HG03342 (cell line): ENCODE measurements at regions not wholly inside any gene's neighbourhood (a gene's known extent, or its start where the extent isn't known, plus 50 kb on each side); places are given as distances from the start of the nearest gene placed in this dataset.
"Not testable (repeated sequence)": the region's sequence is repeated elsewhere in the genome, so short reads cannot be mapped to it uniquely, and the experiment has no call there.

ENCODE experiments used
- ATAC-seq: cut with Tn5 transposase; IDR thresholded peaks from one replicate; pipeline ENCODE4 v1.9.1; 2021; ENCODE audit warnings: mild to moderate bottlenecking, moderate library complexity; ENCODE audit not compliant: unreplicated experiment

DNA sequence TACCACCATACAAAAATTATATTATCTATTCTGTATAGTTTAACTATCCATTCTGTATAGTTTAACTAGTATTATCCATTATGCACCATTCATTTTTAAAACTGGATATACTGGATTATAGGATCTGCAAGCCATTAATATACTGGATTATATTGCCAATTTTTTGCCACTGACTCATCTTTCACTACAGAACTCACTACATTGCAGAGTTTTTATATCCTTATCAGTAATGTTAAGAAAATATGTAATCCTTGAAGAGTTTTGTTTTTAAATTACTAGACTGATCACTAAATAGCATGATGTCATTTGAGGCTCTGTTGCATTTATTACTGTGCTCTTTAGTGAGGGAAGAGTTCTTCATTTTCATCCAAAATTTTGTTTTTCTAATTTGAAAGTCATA, 109.8 kb upstream of the SNX2 start:
- no peak for ATAC-seq

- peak; percentile 56 for ATAC-seq
These were observed 106.3 kb upstream of the SNX2 start for GRCh38 chr5:122668552-122668951.

DNA sequence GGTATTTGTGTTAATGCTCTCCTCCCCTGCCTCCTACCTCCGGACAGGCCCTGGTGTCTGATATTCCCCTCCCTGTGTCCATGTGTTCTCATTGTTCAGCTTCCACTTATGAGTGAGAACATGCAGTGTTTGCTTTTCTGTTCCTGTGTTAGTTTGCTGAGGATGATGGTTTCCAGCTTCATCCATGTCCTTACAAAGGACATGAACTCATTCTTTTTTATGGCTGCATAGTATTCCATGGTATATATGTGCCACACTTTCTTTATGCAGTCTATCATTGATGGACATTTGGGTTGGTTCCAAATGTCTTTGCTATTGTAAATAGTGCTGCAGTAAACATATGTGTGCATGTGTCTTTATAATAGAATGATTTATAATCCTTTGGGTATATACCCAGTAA, 105.2 kb upstream of the SNX2 start:
- not testable (repeated sequence) for ATAC-seq

GRCh38 chr5:122673343-122673742, 101.5 kb upstream of the SNX2 start:
- ATAC-seq: no peak

DNA sequence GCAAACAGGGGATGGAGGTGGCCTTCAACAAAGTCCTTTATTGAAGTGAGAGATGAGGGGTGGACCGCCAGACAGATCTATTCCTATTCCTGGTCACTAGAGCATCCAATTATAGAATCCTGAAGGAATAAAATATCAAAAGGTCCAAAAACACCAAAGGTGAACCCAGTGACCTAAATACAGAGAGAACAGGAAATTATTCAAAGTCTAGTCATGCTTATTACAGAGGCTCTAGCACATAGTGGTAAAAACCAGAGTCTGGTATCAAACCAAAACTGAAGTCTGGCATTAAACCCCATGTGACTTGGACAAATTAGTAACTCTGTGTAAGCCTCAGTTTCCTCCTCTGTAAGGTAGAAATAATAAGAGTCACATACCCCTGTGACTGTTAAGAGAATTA, 100.5 kb upstream of the SNX2 start:
- ATAC-seq: no peak

DNA sequence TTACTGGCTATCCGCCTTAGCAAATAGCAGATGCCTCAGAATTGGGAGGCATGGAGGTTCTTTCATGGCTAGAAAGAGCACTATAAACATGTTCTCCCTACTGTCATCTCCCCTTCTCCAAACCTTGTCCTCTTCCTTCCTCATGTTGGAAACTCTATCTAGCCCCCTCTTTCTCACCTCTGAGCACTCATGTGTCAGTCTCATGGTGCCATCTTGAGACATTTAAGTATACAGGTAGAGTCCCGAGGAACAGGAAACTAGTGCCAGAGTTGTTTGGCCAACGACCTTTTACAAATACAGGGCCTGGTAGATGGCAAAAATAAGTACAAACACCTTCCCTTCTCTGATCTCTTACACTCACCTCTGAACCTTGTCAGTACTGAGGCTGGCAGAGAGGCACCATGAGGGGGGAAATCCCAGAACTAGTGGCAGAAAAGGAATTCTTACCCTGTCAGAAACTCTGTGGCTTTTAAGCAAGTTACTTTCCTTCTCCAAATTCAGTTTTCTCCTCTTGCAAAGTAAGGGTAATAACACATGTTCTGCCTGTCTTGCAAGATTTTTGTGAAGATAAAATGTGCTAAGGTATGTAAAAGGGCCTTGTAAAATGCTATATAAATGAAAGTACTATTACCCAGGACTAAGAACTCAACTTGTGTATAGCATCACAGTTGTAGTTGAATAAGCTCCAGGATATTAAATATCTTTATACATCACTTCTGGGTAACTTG, 94.1 kb upstream of the SNX2 start:
- no peak for ATAC-seq

DNA sequence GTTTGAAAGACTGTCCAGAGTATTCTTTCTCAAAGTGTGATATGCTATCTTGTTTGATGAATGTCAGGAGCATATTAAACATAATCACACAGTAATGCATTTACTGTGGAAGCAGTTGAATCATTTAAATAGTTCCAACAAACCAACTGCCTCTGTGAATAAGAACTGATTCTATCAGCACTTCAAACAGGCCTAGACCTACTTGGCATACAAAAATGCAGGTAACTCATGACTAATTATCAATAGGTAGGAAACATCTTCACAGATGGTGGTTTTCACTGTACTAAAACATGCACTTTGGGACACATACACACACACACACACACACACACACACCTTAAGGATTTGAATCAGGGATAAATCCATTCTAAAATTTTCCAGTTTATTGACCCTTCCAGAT, 91.2 kb upstream of the SNX2 start:
- ATAC-seq: no peak

- ATAC-seq: no peak
These were observed 84.6 kb upstream of the SNX2 start for GRCh38 chr5:122690266-122690665.

DNA sequence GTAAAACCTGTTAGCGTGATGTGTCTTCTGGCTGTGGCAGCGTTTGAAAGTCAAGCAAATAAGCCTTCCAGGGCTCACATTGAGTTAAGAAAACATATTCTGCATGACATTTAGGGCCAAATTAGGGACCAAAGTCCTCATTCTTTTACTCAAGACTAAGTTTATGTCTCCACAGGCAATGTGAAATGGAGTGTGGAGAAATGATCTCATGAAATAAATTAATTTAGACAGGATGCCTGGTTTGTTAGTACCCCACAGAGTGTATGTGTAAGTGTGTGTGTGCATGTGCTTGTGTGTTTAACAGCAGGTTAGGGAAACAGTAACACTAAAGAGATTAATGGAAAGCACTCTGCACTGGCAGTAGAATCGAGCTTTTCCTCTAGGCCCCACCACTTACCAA, 82.9 kb upstream of the SNX2 start:
- ATAC-seq: no peak

GRCh38 chr5:122693963-122694362, 80.9 kb upstream of the SNX2 start:
- ATAC-seq: no peak

- no peak for ATAC-seq
These were observed 80.0 kb upstream of the SNX2 start for GRCh38 chr5:122694884-122695283.

- ATAC-seq: not testable (repeated sequence)
These were observed 78.1 kb upstream of the SNX2 start for GRCh38 chr5:122696735-122697134.

DNA sequence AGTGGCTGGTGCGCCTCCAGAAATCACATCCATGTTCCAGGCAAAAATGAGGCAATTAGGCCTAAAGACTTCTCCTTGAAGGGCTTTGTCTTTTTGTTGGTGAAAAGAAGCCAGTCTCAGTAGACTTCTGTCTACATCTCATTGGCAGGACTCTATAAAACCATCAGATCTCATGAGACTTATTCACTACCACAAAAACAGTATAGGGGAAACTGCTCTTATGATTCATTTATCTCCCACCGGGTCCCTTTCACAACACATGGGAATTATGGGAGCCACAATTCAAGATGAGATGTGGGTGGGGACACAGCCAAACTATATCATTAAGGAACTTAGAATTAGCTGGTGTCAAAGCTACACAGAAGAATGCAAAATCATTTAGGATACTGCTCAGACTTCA, 77.7 kb upstream of the SNX2 start:
- no peak for ATAC-seq

DNA sequence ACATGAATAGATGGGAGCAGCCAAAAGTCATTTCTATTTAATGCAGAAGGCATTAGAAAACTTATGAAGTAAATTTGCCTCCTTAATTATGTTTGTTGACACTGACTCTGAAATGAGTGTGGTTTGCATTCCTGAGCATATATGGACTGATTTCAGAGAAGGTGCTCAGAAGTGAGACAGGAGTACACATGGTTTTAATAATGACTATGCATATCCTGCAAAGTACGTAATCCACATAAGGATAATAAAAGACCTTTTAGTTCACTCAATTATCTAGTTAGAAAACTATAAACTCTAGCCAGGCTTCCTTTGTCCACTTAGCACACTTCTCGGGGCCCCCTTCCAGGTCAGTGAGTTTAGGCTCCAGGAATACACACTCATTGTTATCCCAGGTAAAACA, 75.7 kb upstream of the SNX2 start:
- ATAC-seq: no peak

DNA sequence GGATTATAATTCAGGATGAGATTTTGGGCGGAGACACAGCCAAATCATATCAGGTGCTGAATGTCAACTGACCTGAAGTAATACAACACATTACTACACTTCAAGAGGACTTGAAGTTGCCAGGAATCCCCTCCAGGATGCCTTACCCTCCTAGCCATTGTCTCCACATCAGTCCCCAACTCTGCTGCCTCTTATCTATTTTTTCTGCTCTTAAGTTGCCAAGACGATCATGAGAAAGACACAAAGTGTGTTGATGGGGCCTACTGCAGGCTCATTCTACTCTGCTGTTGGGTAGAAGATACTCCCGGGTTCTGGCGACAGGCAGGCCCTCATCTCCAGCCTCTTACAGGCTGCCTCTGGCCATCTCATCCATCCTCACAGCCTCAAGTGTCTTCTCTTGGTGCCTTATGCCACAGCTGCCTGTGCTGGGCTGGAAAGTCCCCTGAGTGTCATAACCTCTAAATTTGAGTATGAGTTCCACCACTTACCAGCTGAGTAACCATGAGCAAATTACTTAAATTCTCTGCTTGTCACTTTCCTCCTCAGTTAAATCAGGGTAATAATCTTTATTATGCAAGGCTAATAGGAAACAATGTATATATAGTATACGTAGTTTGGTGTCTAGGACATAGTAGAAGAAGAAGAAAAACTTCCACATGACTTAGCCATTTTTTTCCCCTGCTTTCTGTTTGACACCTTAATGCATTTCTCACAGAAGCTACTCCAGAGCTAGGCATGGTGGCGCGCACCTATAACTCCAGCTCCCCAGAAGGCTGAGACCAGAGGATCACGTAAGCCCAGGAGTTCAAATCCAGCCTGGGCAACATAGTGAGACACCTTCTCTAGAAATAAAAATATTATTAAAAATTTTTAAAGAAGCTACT, 73.0 kb upstream of the SNX2 start:
- peak; percentile 99 for ATAC-seq

DNA sequence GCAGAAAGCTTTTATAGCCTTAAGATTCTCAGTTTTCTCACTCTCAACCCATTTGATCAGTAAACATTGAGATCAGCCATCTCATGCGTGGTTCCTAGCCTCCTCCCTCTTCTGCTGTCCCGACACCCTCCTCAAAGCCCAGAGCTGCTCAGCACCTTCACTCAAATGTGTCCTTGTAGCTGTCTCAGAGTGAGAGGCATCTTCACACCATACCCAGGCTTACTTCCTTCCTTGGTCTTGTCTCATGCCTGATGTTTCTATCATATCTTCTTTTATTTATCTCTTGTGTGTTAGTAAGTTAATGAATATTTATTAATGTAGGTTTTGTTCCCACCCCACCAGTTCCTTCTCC, 72.4 kb upstream of the SNX2 start:
- ATAC-seq: no peak

GRCh38 chr5:122703203-122703602, 71.7 kb upstream of the SNX2 start:
- no peak for ATAC-seq

GRCh38 chr5:122704247-122705036, 70.4 kb upstream of the SNX2 start:
- ATAC-seq: no peak

DNA sequence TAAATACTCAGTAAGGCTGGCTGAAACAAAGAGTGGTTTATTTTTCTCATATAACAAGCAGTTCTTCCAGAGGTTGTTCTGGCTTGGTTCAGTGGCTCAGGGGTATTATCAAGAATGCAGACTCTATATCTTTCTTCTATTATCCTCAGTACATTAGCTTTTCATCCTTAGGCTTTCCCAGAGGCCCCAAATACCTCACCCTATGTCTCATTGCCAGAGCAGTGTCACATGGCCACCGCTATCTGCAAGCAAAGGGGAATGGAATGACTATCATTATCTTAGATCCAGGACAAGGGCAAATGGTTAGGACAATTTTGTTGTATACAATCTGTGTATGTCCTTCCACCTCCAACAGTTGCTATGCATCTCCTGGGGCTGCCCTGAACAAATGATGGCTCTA, 69.0 kb upstream of the SNX2 start:
- ATAC-seq: no peak

- no peak for ATAC-seq
These were observed 67.1 kb upstream of the SNX2 start for GRCh38 chr5:122707796-122708195.

DNA sequence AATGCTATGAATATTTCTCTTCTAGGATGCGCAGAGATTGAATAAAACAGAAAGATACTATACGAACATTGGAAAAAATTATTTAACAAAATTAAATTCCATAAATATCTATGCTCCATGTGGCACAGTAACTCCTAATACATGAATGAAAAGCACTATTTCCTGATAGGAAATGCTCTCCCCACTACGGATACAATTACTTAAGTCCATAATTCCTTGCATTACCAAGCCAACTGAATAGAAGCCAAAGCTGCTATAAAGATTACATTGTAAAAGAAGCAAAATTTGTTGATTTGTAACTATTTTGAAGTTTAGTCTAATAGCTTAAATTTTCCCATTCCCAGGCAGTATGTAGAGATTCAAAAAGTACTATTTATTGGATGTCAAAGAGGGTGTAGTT, 61.8 kb upstream of the SNX2 start:
- no peak for ATAC-seq

DNA sequence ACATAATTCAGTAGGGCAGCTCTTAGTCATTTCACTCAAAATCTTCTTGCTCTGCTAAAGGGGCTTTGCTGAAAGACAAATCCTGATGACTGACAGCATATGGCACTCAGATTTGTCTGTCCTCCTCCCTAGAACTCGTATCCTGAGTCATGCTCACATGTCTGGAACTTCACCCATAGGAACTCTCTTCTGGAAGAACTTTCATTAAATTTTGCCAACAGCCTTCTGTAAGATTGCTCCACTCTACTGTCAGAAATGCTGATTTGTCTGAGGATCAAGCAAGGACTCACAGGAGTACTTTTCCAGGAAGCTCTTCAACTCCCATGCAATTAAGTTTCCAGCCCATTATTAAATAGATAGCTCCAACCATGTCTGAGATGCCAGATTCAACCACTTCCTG, 59.8 kb upstream of the SNX2 start:
- ATAC-seq: no peak
